HG03521 (cell line): ENCODE measurements at regions not wholly inside any gene's neighbourhood (a gene's known extent, or its start where the extent isn't known, plus 50 kb on each side); places are given as distances from the start of the nearest gene placed in this dataset.

ENCODE experiments used
- ATAC-seq: cut with Tn5 transposase; IDR thresholded peaks from one replicate; pipeline ENCODE4 v1.9.1; 2021; ENCODE audit warnings: mild to moderate bottlenecking, moderate library complexity; ENCODE audit not compliant: unreplicated experiment

DNA sequence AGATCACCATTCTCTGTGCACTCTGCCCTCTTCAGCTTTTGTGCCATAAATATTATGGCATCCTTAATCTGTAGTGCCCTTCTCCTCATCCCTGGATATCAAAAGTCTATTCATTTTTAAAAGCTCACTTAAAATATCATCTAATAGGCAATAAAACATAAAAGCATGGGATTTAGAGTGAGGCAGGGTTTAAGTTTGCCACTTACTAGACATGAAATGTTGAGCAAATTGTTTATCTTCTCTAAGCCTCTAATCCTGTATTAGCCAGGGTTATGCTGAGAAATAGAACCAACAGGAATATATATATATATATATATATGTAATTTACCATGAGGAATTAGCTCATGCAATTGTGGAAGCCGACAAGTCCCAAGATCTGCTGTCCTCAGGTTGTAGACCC, 472.4 kb upstream of the HS3ST1 start:
- ATAC-seq, result no peak

DNA sequence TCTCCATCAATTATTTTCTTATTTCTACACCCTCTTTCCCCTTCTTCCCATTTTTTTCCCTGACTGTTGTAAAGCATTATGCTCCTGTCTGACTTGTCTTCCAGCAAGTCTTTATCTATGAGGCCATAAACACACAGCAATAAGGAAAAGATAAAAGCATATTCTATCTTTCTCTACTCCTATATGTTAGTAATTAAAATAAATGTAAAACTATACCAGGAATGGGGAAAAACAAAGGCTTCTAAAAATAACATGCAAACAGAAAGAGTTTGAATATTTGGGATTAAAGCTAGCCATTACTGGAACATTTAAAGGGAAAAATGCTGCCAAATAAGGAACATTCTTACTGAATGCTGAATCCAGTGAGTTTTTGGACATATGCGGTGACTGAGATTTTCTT, 471.7 kb upstream of the HS3ST1 start:
- no peak for ATAC-seq

DNA sequence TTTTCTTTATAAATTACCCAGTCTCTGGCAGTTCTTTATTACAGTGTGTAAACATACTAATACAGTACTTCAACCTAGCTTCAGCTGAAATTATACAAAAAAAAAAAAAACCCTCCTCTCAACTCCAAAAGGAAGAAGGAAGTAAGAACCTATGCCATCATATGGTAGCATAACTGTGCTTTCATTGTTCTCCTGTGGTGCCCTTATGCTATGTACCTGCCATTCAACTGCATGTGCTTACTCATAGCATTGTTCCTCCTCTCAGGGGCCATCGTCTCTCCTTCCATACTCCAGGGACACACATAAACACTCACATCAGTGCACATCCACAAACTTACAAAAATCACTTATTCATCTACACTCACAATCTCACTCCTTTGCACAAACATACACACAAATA, 470.1 kb upstream of the HS3ST1 start:
- no peak for ATAC-seq

DNA sequence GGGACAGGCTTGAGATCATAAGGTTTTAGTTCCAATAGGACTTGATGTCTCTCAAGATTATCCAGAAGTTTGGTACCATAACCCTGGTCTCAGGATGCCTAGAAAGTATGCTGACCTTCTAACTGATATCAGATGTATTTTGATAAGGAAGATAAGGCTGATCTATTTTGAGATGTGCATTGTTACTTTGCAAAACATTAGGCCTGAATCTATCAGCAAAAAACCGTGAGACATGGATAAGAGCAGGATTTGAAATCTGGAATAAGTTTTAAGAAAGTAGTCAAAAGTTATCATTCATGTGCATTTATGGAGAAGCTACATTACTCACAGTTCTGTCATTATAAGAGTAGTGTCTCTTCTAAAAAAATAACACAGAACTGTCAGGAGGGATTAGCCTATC, 467.1 kb upstream of the HS3ST1 start:
- ATAC-seq, result no peak

DNA sequence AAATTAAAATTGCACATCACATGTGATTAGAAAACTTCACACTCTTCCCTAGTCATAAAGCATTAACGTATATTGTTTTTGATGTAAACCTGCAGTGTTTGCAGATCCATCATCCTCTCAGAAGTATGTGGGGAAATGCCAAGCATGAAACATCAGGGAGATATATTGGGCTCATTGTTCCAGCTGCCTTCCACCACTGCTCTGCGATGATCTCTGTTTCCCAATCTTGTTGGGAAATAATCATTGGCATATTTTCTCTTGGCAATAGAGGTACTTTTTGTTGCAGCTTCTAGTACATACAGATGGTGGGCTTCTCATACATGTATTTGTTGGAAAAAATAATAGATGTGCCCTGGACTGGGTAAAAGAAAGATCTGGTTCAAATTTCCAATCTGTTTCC, 466.3 kb upstream of the HS3ST1 start:
- no peak for ATAC-seq

DNA sequence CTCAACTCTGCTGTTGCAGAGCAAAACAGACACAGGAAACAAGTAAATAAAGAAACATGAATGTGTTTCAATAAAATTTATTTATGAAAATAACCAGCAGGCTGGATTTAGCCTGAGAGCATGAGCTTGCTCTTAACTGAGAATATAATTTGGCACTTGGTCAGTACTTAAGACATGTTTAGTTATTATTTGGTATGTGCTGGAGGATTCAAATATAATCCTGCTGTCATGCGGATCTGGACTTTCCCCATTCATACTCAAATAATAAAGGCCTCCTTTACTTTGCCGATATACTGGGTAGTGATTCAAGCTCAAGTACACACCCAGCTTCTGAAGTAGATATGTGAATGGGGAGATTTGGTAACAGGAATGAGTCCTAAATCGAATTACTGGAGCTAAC, 465.5 kb upstream of the HS3ST1 start:
- ATAC-seq, result no peak

DNA sequence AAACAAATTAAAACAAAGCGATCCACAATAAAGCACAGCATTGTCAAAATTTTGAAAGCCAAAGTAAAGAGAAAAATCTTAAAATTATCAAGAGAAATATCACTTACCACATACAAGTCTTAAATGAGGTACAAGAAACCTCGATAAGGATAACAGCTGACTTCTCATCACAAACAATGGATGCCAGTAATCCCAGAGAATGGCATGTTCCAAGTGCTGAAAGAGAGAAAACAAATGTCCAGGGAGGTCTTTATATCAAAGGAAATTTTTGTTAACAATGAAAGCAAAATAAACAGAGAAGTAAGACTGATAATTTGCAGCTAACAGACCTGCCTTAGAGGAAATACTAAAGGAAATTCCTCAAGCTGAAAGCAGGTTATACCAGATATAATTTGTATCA, 460.4 kb upstream of the HS3ST1 start:
- no peak for ATAC-seq

DNA sequence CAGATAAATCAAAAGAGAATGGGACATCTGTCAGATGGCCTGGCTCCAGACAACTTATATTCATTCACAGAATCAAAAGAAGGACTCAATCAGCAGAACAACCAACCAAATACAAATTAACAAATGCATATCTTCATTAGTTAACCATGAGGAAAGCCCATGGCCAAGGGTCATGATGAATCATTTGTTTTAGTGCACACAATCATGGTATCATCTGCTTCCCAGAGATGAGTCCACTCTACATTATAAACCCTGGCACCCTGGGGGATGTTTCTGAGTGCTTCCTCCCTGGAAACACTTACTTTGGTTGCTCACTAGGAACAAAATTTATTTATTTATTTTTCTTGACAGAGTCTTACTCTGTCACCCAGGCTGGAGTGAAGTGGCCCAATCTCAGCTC, 453.3 kb upstream of the HS3ST1 start:
- ATAC-seq, result no peak

DNA sequence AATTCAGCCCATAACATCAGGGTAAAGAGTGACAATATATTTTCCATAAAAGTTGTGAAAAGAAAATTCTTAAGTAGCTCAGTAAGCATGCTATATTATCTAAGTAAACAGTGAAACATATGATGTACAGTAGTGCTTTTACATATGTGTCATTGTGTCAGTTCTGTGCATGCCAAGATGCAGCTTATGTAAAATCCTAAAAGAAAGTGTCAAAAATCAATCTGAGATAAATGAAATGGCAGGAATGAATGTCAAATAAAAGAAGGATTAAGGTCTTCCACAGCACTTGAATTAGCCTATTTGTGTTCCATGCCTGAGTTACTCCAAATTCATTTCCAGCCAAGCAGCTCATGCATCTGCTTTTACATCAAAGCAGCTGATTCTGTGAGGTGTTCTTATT, 452.7 kb upstream of the HS3ST1 start:
- no peak for ATAC-seq

DNA sequence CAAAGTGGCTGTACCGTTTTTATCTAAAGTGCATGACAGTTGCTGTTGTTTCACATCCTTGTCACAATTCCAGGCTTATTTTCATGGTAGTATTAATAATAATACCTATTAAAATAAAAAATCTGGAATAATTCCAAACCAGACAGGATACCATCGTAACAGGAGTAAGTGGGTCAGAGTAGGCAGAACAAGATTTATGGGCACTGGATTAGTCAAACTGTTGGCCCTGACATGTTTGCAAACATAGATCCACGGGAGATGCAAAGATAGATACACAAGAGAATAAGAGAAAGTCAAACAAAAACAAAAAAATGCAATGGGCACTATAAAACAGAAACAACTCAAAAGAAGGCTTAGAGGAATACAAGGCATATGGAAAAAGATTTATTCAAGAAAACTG, 449.5 kb upstream of the HS3ST1 start:
- ATAC-seq, result no peak

DNA sequence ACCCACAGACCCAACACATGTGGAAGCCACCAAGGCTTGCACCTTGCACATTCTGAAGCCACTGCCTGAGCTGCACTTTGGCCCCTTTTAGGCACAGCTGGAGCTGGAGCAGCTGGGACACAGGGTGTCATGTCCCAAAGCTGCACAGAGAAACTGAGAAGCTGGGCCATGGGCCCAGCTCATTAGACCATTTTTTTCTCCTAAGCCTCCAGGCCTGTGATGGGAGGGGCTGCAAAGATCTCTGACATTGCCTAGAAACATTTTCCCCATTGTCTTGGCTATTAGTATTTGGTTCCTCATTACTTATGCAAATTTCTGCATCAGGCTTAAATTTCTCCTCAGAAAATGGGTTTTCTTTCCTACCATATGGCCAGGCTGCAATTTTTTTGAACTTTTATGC, 447.4 kb upstream of the HS3ST1 start:
- no peak for ATAC-seq

DNA sequence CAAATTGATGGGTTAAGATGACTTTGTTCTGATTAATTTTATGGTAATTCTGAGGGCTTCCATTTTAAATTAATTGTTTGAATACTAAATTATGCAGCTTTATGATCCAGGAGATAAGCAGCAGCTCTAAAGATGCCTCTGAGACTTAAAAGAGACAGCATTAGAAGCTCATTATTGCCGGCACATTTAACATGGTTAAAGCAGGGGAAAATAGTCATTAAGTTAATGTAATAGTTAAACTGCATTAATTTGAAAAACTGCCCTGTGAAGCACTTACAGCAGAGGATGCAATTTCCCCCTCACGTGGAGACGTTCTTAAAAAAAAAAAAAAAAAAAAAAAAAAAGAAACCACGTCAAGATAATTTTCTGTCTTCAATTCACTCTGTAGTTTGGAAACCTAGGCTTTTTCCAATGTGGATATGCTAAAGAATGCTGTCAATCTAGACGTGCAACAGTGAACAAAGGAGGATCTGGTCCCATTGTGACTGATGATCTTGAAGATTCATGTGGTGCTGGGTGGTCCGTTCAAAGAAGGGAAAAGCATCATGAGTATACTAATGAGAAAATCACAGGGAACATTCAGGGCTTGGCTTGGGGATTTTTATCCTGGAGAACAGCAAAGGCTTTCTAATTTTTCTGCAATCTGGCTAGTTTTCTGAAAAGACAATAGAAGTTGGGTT, 440.6 kb upstream of the HS3ST1 start:
- ATAC-seq, result no peak

DNA sequence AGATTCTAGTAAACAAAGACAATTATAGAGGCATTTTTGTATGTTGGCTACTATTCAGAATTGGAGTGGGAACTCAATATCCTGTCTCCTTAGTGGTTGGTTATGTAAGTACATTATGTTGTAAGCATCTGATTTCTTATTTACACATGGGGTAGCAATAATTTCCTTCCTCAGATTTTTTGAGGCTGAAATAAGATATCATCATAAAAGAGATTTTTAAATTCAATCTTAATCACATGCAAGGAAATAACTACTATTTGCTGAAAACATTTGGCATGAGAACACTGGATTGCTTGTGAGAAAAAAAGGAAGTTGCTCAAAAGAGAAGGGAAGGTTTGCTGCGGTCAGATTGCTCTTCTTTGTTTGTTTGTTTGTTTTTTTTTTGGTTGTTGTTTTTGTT, 437.7 kb upstream of the HS3ST1 start:
- ATAC-seq, result no peak

DNA sequence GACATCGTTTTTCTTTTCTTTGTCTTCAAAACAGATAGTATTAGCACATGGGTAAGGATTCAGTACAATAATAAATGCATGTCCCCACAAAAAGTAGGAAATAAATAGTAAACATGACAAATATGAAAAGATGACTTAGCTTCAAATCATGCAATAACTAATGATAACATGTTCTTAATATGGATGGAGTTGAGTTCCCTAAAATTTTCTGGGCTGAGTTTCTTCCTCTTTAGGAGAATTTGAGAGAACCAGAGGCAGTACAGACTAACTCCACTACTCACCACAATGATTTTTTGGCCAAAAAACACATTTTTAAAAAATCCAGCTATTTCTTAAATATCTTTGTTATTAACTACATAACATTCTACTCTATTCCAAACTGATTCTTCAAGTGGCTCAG, 432.3 kb upstream of the HS3ST1 start:
- ATAC-seq, result no peak

DNA sequence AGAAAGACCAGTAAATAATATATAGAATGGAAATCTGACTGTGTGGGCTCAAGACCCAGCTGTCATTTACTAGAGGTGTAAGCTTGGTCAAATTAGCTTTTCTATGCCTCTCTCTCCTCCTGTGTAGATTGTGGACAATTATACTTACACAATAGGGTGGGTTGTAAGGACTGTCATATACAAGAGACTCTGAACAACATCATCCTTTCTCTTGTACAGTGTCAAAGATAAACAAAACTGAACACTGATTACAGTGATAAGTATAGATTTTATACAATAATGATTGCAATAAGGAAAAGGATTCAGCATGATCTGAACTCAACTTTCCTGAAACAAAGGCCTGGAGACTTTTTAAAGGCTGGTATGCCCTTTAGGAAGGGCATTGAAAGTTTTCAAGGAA, 429.2 kb upstream of the HS3ST1 start:
- ATAC-seq, result no peak

DNA sequence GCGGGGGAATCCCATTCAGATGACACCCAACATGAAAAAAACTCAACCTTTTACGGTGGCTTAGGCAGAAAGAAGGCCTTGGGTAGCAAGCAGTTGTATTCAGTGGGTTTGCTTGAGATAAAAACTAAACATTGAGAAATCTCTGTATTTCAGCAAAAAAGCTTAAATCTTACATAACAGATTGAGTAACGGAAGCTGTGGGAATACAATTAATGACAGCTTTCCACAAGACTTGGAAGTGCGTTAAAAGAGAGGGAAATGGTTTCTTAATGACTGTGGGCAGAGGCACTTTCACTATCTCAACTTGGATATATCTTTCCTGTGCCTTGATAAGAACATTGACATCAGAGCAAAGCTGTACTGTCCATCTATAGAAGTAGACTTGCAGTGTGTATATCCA, 418.5 kb upstream of the HS3ST1 start:
- ATAC-seq, result no peak

DNA sequence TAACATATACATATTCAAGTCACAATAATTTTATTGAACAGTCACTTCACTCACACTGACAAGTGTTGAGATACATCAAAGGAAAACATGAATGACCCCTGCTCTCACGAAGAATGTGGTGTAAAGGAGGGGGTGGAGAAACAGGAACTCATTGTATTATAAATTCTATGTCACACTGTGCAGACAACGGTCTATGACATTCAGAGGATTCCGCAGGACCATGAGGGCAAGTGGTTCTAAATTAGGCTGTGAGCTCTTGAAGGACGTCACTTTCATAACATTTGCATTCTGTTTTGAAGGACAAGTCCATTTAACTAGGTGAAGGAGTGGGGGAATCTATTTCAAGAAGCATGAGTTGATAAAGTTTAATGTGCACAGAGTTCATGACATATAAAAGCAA, 415.2 kb upstream of the HS3ST1 start:
- ATAC-seq, result no peak

DNA sequence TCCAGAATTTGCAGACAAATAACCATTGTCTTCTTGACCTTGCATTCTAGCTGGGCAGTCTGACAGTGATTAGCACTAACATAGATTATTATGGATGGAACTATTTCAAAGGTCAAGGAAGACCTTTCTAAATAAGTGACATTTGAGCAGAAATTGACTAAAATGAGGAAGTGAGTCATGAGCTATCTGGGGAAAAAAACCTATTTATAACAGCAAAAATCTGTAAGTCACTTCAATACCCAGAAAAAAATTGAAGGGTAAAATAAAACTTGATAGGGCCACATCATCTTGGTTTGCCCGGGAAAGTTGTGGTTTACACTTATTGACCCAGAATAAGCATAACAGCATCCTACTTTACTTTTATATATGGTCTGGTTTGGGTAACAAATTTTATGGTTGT, 414.6 kb upstream of the HS3ST1 start:
- no peak for ATAC-seq

DNA sequence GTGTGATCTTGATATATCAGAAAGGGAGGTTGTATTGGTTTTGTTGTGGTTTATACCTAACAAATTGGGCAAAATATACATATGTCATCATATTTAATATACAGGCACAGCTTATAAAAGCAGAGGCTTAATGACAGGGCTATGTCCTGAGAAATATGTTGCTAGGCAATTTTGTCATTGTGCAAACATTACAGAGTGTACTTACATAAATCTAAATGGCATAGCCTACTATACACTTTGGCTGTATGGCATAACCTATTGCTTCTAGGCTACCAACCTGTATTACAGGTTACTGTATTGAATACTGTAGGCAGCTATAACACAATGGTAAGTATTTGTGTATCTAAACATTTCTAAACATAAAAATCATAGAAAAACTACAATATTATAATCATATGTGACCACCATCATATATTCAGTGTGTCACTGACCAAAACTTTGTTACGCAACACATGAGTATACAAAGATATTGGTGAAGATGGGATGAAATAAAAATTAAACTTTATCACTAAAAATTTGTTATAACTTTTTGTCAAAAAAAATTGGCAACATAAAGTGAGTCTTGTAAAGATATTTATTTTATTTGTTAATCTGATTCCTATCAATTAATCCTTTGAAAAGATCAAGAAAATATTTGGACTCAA, 414.0 kb upstream of the HS3ST1 start:
- no peak for ATAC-seq

DNA sequence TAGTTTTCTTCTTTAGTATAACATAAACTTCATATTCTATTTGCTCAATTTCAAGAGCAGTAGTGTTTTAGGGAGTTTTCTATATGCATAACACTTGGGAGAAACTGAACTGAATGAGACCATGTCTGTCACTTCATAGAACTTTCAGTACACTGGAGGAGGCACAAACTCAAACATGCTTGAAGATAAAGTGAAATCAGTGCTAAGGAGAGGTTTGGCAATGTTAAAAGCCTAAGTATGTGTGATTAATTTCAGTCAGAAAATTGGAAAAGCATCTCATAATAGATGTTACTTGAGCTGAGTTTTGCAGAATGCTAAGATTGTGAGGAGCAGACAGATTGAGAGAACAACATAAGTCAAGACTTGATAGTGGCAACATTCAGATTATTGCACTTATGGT, 411.2 kb upstream of the HS3ST1 start:
- ATAC-seq, result no peak

DNA sequence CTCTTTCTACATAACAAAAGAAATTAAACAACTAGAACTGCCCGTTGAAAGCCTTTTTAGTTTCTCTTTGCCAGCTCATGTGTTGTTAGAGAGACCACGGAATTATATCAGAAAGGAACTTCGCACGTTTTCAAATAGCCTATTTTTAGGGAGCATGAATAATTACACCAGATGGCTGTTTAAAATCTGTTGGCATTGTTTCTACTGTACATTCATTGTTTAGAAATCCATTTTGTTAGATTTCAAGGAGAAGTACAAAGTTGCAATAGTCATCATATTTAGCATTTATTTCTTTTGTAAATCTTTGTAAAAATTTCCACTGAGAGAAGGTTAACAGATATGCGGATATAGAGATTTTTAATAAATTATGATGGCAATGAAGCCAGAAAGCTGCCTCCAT, 403.0 kb upstream of the HS3ST1 start:
- no peak for ATAC-seq

DNA sequence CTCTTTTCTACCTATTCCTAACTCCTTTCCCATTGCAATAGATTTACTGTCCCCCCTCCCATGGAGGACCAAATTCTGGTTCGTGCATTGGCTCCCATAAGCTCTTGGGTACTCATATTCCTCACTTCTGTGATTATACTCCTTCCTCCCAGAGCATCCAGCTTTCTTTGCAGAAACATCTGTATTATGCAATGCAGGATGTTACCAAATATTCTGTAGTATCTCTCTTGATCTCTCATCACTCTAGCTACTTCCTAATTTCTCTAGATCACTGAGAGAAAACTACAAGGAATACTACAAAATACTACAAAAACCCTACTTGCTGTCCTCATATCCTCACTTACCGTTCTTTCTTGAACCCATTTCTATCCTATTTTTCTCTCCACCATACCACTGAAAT, 395.9 kb upstream of the HS3ST1 start:
- no peak for ATAC-seq

DNA sequence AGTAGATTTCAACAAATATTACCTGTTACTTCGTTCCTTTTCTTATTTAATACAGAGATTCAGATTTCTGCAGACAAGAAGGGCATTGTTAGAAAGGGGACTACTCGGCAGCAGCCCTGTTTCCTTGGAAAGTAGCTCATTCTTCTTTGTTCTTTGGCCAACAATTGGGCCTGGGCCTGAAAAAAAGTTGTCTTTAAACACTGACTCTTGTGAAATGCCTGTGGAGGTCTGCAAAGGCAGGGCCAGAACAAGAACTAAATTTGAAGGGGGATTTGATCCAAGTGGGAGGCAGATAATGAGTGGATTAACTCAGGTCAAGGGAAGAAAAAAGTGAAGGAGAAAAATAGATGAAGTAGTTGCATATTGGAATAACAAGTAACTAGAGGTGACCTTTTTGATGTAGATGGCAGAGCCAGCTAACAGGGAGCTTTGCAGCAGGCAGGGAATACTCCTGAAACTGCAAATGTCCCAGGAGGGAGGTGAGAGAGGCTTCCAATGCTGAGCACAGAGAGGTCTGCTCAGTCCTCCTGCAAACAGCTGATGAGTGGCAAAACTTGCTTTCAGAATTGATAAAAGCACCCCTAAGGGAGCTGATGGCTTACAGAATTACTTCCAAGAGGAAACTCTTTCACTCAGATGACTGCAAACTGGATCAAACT, 393.2 kb upstream of the HS3ST1 start:
- no peak for ATAC-seq
